H1 (cell line): ENCODE measurements at regions not wholly inside any gene's neighbourhood (a gene's known extent, or its start where the extent isn't known, plus 50 kb on each side); places are given as distances from the start of the nearest gene placed in this dataset.

Experiments
- BRCA1 ChIP-seq: IDR thresholded peaks from 2 replicates; pipeline ENCODE4 v1.6.1; 2012; ENCODE audit warnings: low read depth, low read length, improper control_type of control experiment
- CHD2 ChIP-seq: IDR thresholded peaks from 2 replicates; pipeline ENCODE4 v1.6.1; 2012; ENCODE audit warnings: low read length, improper control_type of control experiment
- EZH2 ChIP-seq: fragments of 200-600 bp; sonication (generic); IDR thresholded peaks from 2 replicates; pipeline ENCODE4 v1.7.1; 2012; ENCODE audit warnings: low read depth, mild to moderate bottlenecking, moderate library complexity, low read length, inconsistent platforms; ENCODE audit not compliant: severe bottlenecking
- HDAC6 ChIP-seq: IDR thresholded peaks from one replicate; pipeline ENCODE4 v1.7.1; 2012; ENCODE audit warnings: low read depth, mild to moderate bottlenecking, inconsistent platforms, low read length, moderate library complexity
- RAD21 ChIP-seq, 2 experiments: IDR thresholded peaks in 1 of 2; conservative IDR thresholded peaks in 1 of 2; 2 replicates each; pipeline ENCODE4 v1.6.1; 2011; ENCODE audit warnings: low read depth in 2 of 2, low read length in 2 of 2, improper control_type of control experiment in 1 of 2, inconsistent platforms in 1 of 2, mild to moderate bottlenecking in 1 of 2, moderate library complexity in 1 of 2
- RNF2 ChIP-seq: fragments of 200-900, 300-1000 bp; sonication (generic); IDR thresholded peaks from 2 replicates; pipeline ENCODE4 v1.7.1; 2016; ENCODE audit warnings: borderline replicate concordance, low read depth, mild to moderate bottlenecking, antibody characterized with exemption, low read length; ENCODE audit not compliant: poor library complexity, severe bottlenecking; ENCODE audit errors: missing control alignments
- SIN3A ChIP-seq, 2 experiments: IDR thresholded peaks in 1 of 2; conservative IDR thresholded peaks in 1 of 2; 2 replicates each; pipeline ENCODE4 v1.6.1; 2011 to 2012; ENCODE audit warnings: low read length in 2 of 2, improper control_type of control experiment in 1 of 2, low read depth in 1 of 2, mild to moderate bottlenecking in 1 of 2
- SRF ChIP-seq: IDR thresholded peaks from 2 replicates; pipeline ENCODE4 v1.6.1; 2011; ENCODE audit warnings: mild to moderate bottlenecking, low read depth, low read length, moderate library complexity
- TF ChIP-seq, protein P1 (sequence below), 3 experiments: IDR thresholded peaks; 1 replicate in 2 of 3; 2 replicates in 1 of 3; pipeline versions ENCODE4 v1.5.1 to v1.6.1; 2011; ENCODE audit warnings: low read length in 3 of 3, mild to moderate bottlenecking in 3 of 3, inconsistent platforms in 2 of 3, low read depth in 1 of 3, moderate library complexity in 1 of 3; ENCODE audit not compliant: insufficient read depth in 1 of 3; ENCODE audit errors: control extremely low read depth in 1 of 3

DNA sequence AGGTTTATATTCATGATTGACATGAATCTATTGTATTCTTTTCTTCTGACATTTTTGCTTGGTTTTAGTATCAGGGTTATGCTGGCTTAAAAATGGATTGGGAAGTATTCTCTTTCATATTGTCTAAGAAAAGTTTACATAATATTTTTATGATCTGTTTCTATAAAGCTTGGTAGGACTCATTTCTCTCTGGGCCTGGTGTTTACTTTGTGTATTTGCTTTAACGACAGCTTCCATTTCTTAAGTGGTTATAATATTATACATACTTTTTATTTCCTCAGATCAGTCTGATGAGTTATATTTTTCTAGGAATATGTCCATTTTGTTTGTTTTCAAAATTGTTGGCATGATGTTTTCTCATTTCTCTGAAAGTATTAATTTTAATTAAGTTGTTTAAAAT, 117.9 kb upstream of the IL12A start:
- TF ChIP-seq, protein P1, sequence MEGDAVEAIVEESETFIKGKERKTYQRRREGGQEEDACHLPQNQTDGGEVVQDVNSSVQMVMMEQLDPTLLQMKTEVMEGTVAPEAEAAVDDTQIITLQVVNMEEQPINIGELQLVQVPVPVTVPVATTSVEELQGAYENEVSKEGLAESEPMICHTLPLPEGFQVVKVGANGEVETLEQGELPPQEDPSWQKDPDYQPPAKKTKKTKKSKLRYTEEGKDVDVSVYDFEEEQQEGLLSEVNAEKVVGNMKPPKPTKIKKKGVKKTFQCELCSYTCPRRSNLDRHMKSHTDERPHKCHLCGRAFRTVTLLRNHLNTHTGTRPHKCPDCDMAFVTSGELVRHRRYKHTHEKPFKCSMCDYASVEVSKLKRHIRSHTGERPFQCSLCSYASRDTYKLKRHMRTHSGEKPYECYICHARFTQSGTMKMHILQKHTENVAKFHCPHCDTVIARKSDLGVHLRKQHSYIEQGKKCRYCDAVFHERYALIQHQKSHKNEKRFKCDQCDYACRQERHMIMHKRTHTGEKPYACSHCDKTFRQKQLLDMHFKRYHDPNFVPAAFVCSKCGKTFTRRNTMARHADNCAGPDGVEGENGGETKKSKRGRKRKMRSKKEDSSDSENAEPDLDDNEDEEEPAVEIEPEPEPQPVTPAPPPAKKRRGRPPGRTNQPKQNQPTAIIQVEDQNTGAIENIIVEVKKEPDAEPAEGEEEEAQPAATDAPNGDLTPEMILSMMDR (IDR thresholded peaks at IDR 0.05; ENCODE audit: control extremely low read depth in 1 of 3, insufficient read depth in 1 of 3, low read depth in 1 of 3, low read length in 3 of 3), result no peak
- no peak for TF ChIP-seq CHD2
- TF ChIP-seq EZH2, result no peak
- no peak for TF ChIP-seq BRCA1
- no peak for TF ChIP-seq RAD21 (IDR thresholded peaks at IDR 0.05 in 1 of 2, conservative IDR thresholded peaks at IDR 0.05 in 1 of 2; ENCODE audit: low read depth in 2 of 2, low read length in 2 of 2)
- no peak for TF ChIP-seq SRF
- TF ChIP-seq HDAC6, result no peak
- no peak for TF ChIP-seq SIN3A (conservative IDR thresholded peaks at IDR 0.05 in 1 of 2, IDR thresholded peaks at IDR 0.05 in 1 of 2; ENCODE audit: low read depth in 1 of 2, low read length in 2 of 2)
- no peak for TF ChIP-seq RNF2
